DOHH2 (cell line): ENCODE measurements at regions not wholly inside any gene's neighbourhood (a gene's known extent, or its start where the extent isn't known, plus 50 kb on each side); places are given as distances from the start of the nearest gene placed in this dataset.
A peak's percentile ranks its signal among the peaks of the same experiment; 100 is the strongest.
"Not testable (repeated sequence)": the region's sequence is repeated elsewhere in the genome, so short reads cannot be mapped to it uniquely, and the experiment has no call there.

ENCODE experiments used
- H3F3A ChIP-seq: fragments of 200-600 bp; sonication (generic), shearing (Covaris generic); 2 replicates; pipeline ENCODE4 v1.6.0; 2016; ENCODE audit warnings: antibody characterized with exemption, mild to moderate bottlenecking; ENCODE audit not compliant: control insufficient read depth, insufficient read depth
- H3K27ac ChIP-seq: fragments of 200-600 bp; sonication (generic); 2 replicates; pipeline ENCODE4 v1.5.1; 2014; ENCODE audit warnings: low read depth, mild to moderate bottlenecking, low read length, moderate library complexity
- H3K27me3 ChIP-seq: fragments of 200-600 bp; sonication (generic); 2 replicates; pipeline ENCODE4 v1.6.1; 2014; ENCODE audit warnings: mild to moderate bottlenecking, low read length, mixed read lengths; ENCODE audit not compliant: control insufficient read depth
- H3K36me3 ChIP-seq: fragments of 200-600 bp; sonication (generic); 2 replicates; pipeline ENCODE4 v1.6.1; 2014; ENCODE audit warnings: mild to moderate bottlenecking, low read length, moderate library complexity, mixed read lengths; ENCODE audit not compliant: control insufficient read depth
- H3K4me1 ChIP-seq: fragments of 200-600 bp; sonication (generic); 2 replicates; pipeline ENCODE4 v1.6.1; 2014; ENCODE audit warnings: mild to moderate bottlenecking, low read length, mixed read lengths; ENCODE audit not compliant: control insufficient read depth
- H3K4me2 ChIP-seq: fragments of 200-600 bp; sonication (generic); 2 replicates; pipeline ENCODE4 v1.6.0; 2014; ENCODE audit warnings: mild to moderate bottlenecking, low read length, moderate library complexity
- H3K4me3 ChIP-seq: fragments of 200-600 bp; sonication (generic); 2 replicates; pipeline ENCODE4 v1.5.1; 2014; ENCODE audit warnings: mild to moderate bottlenecking, low read length, mixed read lengths
- H3K79me2 ChIP-seq: fragments of 200-600 bp; sonication (generic); 2 replicates; pipeline ENCODE4 v1.6.1; 2014; ENCODE audit warnings: mild to moderate bottlenecking, low read length, mixed read lengths; ENCODE audit not compliant: control insufficient read depth
- H3K9me2 ChIP-seq: fragments of 200-600 bp; sonication (generic); replicated peaks from 2 replicates; pipeline ENCODE4 v1.6.1; 2014; ENCODE audit warnings: mild to moderate bottlenecking, low read length, mixed read lengths; ENCODE audit not compliant: control insufficient read depth
- H3K9me3 ChIP-seq: fragments of 200-600 bp; sonication (generic); 2 replicates; pipeline ENCODE4 v1.6.1; 2014; ENCODE audit warnings: antibody characterized with exemption, low read length, mixed read lengths; ENCODE audit not compliant: control insufficient read depth, insufficient read depth
- H4K20me1 ChIP-seq: fragments of 200-600 bp; sonication (generic); 2 replicates; pipeline ENCODE4 v1.6.0; 2014; ENCODE audit warnings: low read depth, mild to moderate bottlenecking, antibody characterized with exemption, low read length, moderate library complexity; ENCODE audit not compliant: control insufficient read depth, insufficient read depth
- CTCF ChIP-seq: fragments of 200-600 bp; sonication (generic); IDR thresholded peaks from one replicate; pipeline ENCODE4 v1.5.1; 2014; ENCODE audit warnings: antibody characterized with exemption, mild to moderate bottlenecking, low read depth, low read length; ENCODE audit not compliant: poor library complexity, severe bottlenecking
- EZH2phosphoT487 ChIP-seq: fragments of 200-600 bp; sonication (generic); IDR thresholded peaks from 2 replicates; pipeline ENCODE4 v1.6.1; 2017; ENCODE audit warnings: borderline replicate concordance, mild to moderate bottlenecking, antibody characterized with exemption, low read length, moderate library complexity, mixed read lengths

GRCh38 chr7:130955565-130955919 is 221.5 kb upstream of the KLF14 start:
- H3K9me3 ChIP-seq, result no peaks in the 10 kb centered on the region
- no peak overlapping the region for H3K4me2 ChIP-seq

GRCh38 chr7:130956417-130957136 is 222.6 kb upstream of the KLF14 start:
- Histone ChIP-seq H3K36me3 (peaks cover 62% of the 10 kb centered on the region), H3K79me2 (peaks cover 89% of the 10 kb centered on the region), H3K4me3 (no peak overlapping the region), H3K9me3 (no peaks in the 10 kb centered on the region), H3K27me3 (no peaks in the 10 kb centered on the region), H4K20me1 (peaks cover 12% of the 10 kb centered on the region; the same call in 1 of the 2 replicates), H3F3A (peaks cover 19% of the 10 kb centered on the region), H3K27ac (peak overlapping the region; percentile 2), H3K9me2 (no peaks in the 10 kb centered on the region), H3K4me1 (peaks cover 62% of the 10 kb centered on the region), H3K4me2 (peak overlapping the region; percentile 39)
- no peak for TF ChIP-seq EZH2phosphoT487
- TF ChIP-seq CTCF, result no peak

More at GRCh38 chr7:130955565-130955919, 221.5 kb upstream of the KLF14 start:
- Histone ChIP-seq H3K4me1 (peaks cover 53% of the 10 kb centered on the region), H4K20me1 (peaks cover 12% of the 10 kb centered on the region; the same call in 1 of the 2 replicates), H3K27me3 (no peaks in the 10 kb centered on the region), H3K9me2 (no peaks in the 10 kb centered on the region), H3K79me2 (peaks cover 89% of the 10 kb centered on the region), H3K4me3 (no peak overlapping the region), H3K36me3 (peaks cover 67% of the 10 kb centered on the region), H3K27ac (no peak overlapping the region), H3F3A (peaks cover 8% of the 10 kb centered on the region)
- no peak for TF ChIP-seq EZH2phosphoT487
- TF ChIP-seq CTCF, result no peak

GRCh38 chr7:130957137-130957513 is 223.1 kb upstream of the KLF14 start:
- no peaks in the 10 kb centered on the region for H3K27me3 ChIP-seq
- H3K4me2 ChIP-seq, result peak overlapping the region; percentile 39
- peaks cover 12% of the 10 kb centered on the region; the same call in 1 of the 2 replicates for H4K20me1 ChIP-seq
- no peaks in the 10 kb centered on the region for H3K9me3 ChIP-seq
- no peak for TF ChIP-seq CTCF
- TF ChIP-seq EZH2phosphoT487, result no peak
- no peak overlapping the region for H3K4me3 ChIP-seq
- H3K27ac ChIP-seq, result peak overlapping the region; percentile 2
- H3K79me2 ChIP-seq, result peaks cover 88% of the 10 kb centered on the region
- peaks cover 63% of the 10 kb centered on the region for H3K4me1 ChIP-seq
- H3F3A ChIP-seq, result peaks cover 24% of the 10 kb centered on the region
- H3K36me3 ChIP-seq, result peaks cover 61% of the 10 kb centered on the region
- H3K9me2 ChIP-seq, result no peaks in the 10 kb centered on the region

GRCh38 chr7:130957722-130958435 is 223.9 kb upstream of the KLF14 start:
- Histone ChIP-seq H4K20me1 (peaks cover 12% of the 10 kb centered on the region; the same call in 1 of the 2 replicates), H3K79me2 (peaks cover 80% of the 10 kb centered on the region), H3K4me1 (peaks cover 68% of the 10 kb centered on the region)

More at GRCh38 chr7:130957722-130958435, 223.9 kb upstream of the KLF14 start:
- peaks cover 58% of the 10 kb centered on the region for H3K36me3 ChIP-seq
- peak overlapping the region; percentile 14 for H3K4me3 ChIP-seq
- H3K9me3 ChIP-seq, H3K27me3 ChIP-seq, H3K9me2 ChIP-seq, H3K27ac ChIP-seq: not testable (repeated sequence)
- peaks cover 25% of the 10 kb centered on the region for H3F3A ChIP-seq
- H3K4me2 ChIP-seq, result peak overlapping the region; percentile 42
